OCI-LY7 (cell line): ENCODE measurements at regions not wholly inside any gene's neighbourhood (a gene's known extent, or its start where the extent isn't known, plus 50 kb on each side); places are given as distances from the start of the nearest gene placed in this dataset.

Experiments
- CTCF ChIP-seq: fragments of 200-600 bp; sonication (generic); conservative IDR thresholded peaks from 2 replicates; pipeline ENCODE4 v1.5.1; 2014; ENCODE audit warnings: mild to moderate bottlenecking, antibody characterized with exemption, low read length, moderate library complexity, mixed read lengths
- EZH2phosphoT487 ChIP-seq: fragments of 200-600 bp; sonication (generic); IDR thresholded peaks from 2 replicates; pipeline ENCODE4 v1.6.1; 2018; ENCODE audit warnings: low read depth, borderline replicate concordance, mild to moderate bottlenecking, mixed run types, antibody characterized with exemption, low read length, moderate library complexity, mixed read lengths

GRCh38 chr9:22374051-22374450 is 72.6 kb upstream of the DMRTA1 start:
- TF ChIP-seq CTCF (no peak), EZH2phosphoT487 (no peak)
